ENCODE measurements at regions not wholly inside any gene's neighbourhood (a gene's known extent, or its start where the extent isn't known, plus 50 kb on each side); places are given as distances from the start of the nearest gene placed in this dataset.

DNA sequence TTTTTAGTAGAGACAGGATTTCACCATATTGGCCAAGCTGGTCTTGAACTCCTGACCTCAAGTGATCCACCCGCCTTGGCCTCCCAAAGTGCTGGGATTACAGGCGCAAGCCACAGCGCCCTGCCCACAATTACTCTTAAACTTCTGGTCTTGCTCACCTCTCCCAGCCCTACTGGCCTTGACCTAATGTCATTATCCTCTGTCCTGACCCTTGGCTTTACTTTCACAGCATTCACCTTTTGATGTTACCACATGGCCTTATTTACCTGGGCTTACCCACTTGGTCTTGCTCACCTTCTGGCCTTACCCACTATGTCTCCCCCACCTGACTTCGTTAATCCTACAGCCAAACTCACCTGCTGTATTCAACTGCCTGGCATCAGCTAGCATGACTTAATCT is 105.9 kb downstream of the IL12A start:
- no peaks in the 10 kb centered on the region for H4K20me1 ChIP-seq (ENCODE audit: insufficient read depth)
- CTCF ChIA-PET: no interaction called here

More for the DNA sequence above, 105.9 kb downstream of the IL12A start:
- H3K9me2 ChIP-seq: no peaks in the 10 kb centered on the region
- H3K79me2 ChIP-seq (ENCODE audit: insufficient read depth): no peaks in the 10 kb centered on the region
- H3K27ac ChIP-seq (ENCODE audit: low read depth in 2 of 2, low read length in 1 of 2): no peak overlapping the region
- H3K9ac ChIP-seq: no peak overlapping the region
- H2AFZ ChIP-seq (ENCODE audit: low read depth): no peak overlapping the region
- H3K9me3 ChIP-seq: no peaks in the 10 kb centered on the region
- no peak for DNase-seq
- H3K4me2 ChIP-seq: no peak overlapping the region
- no peaks in the 10 kb centered on the region for H3F3A ChIP-seq (replicated peaks; ENCODE audit: insufficient read depth)
- 49% methylated on average over 4 of the region's 4 CpGs for WGBS (ENCODE audit: low lambda C conversion rate)
- no peaks in the 10 kb centered on the region for H3K27me3 ChIP-seq (ENCODE audit: insufficient read depth)
- H3K4me3 ChIP-seq (ENCODE audit: low read depth in 2 of 2, low read length in 1 of 2): no peak overlapping the region
- TF ChIP-seq, protein P1, sequence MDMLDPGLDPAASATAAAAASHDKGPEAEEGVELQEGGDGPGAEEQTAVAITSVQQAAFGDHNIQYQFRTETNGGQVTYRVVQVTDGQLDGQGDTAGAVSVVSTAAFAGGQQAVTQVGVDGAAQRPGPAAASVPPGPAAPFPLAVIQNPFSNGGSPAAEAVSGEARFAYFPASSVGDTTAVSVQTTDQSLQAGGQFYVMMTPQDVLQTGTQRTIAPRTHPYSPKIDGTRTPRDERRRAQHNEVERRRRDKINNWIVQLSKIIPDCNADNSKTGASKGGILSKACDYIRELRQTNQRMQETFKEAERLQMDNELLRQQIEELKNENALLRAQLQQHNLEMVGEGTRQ (IDR thresholded peaks at IDR 0.05; ENCODE audit: borderline replicate concordance, low read depth, low read length): no peak
- TF ChIP-seq, protein P2, sequence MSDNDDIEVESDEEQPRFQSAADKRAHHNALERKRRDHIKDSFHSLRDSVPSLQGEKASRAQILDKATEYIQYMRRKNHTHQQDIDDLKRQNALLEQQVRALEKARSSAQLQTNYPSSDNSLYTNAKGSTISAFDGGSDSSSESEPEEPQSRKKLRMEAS (IDR thresholded peaks at IDR 0.05; ENCODE audit: low read depth): no peak
- TF ChIP-seq RXRA (IDR thresholded peaks at IDR 0.05; ENCODE audit: borderline replicate concordance, low read depth): no peak
- TF ChIP-seq, protein P3, sequence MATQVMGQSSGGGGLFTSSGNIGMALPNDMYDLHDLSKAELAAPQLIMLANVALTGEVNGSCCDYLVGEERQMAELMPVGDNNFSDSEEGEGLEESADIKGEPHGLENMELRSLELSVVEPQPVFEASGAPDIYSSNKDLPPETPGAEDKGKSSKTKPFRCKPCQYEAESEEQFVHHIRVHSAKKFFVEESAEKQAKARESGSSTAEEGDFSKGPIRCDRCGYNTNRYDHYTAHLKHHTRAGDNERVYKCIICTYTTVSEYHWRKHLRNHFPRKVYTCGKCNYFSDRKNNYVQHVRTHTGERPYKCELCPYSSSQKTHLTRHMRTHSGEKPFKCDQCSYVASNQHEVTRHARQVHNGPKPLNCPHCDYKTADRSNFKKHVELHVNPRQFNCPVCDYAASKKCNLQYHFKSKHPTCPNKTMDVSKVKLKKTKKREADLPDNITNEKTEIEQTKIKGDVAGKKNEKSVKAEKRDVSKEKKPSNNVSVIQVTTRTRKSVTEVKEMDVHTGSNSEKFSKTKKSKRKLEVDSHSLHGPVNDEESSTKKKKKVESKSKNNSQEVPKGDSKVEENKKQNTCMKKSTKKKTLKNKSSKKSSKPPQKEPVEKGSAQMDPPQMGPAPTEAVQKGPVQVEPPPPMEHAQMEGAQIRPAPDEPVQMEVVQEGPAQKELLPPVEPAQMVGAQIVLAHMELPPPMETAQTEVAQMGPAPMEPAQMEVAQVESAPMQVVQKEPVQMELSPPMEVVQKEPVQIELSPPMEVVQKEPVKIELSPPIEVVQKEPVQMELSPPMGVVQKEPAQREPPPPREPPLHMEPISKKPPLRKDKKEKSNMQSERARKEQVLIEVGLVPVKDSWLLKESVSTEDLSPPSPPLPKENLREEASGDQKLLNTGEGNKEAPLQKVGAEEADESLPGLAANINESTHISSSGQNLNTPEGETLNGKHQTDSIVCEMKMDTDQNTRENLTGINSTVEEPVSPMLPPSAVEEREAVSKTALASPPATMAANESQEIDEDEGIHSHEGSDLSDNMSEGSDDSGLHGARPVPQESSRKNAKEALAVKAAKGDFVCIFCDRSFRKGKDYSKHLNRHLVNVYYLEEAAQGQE (IDR thresholded peaks at IDR 0.05; ENCODE audit: low read depth, low read length): no peak
- TF ChIP-seq, protein P4, sequence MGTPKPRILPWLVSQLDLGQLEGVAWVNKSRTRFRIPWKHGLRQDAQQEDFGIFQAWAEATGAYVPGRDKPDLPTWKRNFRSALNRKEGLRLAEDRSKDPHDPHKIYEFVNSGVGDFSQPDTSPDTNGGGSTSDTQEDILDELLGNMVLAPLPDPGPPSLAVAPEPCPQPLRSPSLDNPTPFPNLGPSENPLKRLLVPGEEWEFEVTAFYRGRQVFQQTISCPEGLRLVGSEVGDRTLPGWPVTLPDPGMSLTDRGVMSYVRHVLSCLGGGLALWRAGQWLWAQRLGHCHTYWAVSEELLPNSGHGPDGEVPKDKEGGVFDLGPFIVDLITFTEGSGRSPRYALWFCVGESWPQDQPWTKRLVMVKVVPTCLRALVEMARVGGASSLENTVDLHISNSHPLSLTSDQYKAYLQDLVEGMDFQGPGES (IDR thresholded peaks at IDR 0.05; ENCODE audit: low read depth, low read length): no peak
- no peak for TF ChIP-seq EZH2phosphoT487 (IDR thresholded peaks at IDR 0.05; ENCODE audit: borderline replicate concordance, low read depth)
- no peak for TF ChIP-seq RFX5 (IDR thresholded peaks at IDR 0.05; ENCODE audit: low read length)
- TF ChIP-seq, protein P5, sequence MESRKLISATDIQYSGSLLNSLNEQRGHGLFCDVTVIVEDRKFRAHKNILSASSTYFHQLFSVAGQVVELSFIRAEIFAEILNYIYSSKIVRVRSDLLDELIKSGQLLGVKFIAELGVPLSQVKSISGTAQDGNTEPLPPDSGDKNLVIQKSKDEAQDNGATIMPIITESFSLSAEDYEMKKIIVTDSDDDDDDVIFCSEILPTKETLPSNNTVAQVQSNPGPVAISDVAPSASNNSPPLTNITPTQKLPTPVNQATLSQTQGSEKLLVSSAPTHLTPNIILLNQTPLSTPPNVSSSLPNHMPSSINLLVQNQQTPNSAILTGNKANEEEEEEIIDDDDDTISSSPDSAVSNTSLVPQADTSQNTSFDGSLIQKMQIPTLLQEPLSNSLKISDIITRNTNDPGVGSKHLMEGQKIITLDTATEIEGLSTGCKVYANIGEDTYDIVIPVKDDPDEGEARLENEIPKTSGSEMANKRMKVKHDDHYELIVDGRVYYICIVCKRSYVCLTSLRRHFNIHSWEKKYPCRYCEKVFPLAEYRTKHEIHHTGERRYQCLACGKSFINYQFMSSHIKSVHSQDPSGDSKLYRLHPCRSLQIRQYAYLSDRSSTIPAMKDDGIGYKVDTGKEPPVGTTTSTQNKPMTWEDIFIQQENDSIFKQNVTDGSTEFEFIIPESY (IDR thresholded peaks at IDR 0.05; ENCODE audit: borderline replicate concordance, low read depth): no peak
- TF ChIP-seq MXI1 (IDR thresholded peaks at IDR 0.05; ENCODE audit: low read depth, low read length): no peak
- TF ChIP-seq GABPA (IDR thresholded peaks at IDR 0.05; ENCODE audit: low read depth): no peak
- TF ChIP-seq CHD2 (IDR thresholded peaks at IDR 0.05; ENCODE audit: low read length, partially characterized antibody): no peak
- TF ChIP-seq, protein P6, sequence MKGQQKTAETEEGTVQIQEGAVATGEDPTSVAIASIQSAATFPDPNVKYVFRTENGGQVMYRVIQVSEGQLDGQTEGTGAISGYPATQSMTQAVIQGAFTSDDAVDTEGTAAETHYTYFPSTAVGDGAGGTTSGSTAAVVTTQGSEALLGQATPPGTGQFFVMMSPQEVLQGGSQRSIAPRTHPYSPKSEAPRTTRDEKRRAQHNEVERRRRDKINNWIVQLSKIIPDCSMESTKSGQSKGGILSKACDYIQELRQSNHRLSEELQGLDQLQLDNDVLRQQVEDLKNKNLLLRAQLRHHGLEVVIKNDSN (IDR thresholded peaks at IDR 0.05; ENCODE audit: borderline replicate concordance, low read depth): no peak
- TF ChIP-seq, protein P7, sequence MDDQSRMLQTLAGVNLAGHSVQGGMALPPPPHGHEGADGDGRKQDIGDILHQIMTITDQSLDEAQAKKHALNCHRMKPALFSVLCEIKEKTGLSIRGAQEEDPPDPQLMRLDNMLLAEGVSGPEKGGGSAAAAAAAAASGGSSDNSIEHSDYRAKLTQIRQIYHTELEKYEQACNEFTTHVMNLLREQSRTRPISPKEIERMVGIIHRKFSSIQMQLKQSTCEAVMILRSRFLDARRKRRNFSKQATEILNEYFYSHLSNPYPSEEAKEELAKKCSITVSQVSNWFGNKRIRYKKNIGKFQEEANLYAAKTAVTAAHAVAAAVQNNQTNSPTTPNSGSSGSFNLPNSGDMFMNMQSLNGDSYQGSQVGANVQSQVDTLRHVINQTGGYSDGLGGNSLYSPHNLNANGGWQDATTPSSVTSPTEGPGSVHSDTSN (IDR thresholded peaks at IDR 0.05): no peak
- TF ChIP-seq MEF2A (IDR thresholded peaks at IDR 0.05; ENCODE audit: borderline replicate concordance, low read depth): no peak
- no peak for TF ChIP-seq ELF1 (IDR thresholded peaks at IDR 0.05)
- TF ChIP-seq TEAD4 (IDR thresholded peaks at IDR 0.05; ENCODE audit: borderline replicate concordance, insufficient read depth): no peak
- no peak for TF ChIP-seq JUND (IDR thresholded peaks at IDR 0.05)
- no peak for TF ChIP-seq RCOR1 (IDR thresholded peaks at IDR 0.05; ENCODE audit: low read length)
- no peaks in the 10 kb centered on the region for H3K36me3 ChIP-seq (replicated peaks in 1 of 2; ENCODE audit: control insufficient read depth in 1 of 2, insufficient read depth in 2 of 2, low read length in 1 of 2)
- no peaks in the 10 kb centered on the region for H3K4me1 ChIP-seq (ENCODE audit: control insufficient read depth in 1 of 2, insufficient read depth in 2 of 2, low read depth in 1 of 2, low read length in 1 of 2)
- POLR2A ChIA-PET: no interaction called here

Measured in SK-N-SH (cell line).